GM12878 (cell line): ENCODE measurements at regions not wholly inside any gene's neighbourhood (a gene's known extent, or its start where the extent isn't known, plus 50 kb on each side); places are given as distances from the start of the nearest gene placed in this dataset.

Experiments used
- BHLHE40 ChIP-seq, 2 experiments: fragments of 450-650 bp in 1 of 2; IDR thresholded peaks; 2 replicates each; pipeline ENCODE4 v1.6.1; 2011 to 2017; ENCODE audit warnings: low read depth in 2 of 2, borderline replicate concordance in 1 of 2, improper control_type of control experiment in 1 of 2, low read length in 1 of 2, mild to moderate bottlenecking in 1 of 2
- BRCA1 ChIP-seq: IDR thresholded peaks from 2 replicates; pipeline ENCODE4 v1.6.1; 2011; ENCODE audit warnings: low read depth, low read length, improper control_type of control experiment
- CTCF ChIP-seq, 3 experiments: IDR thresholded peaks in 2 of 3; conservative IDR thresholded peaks in 1 of 3; 2 replicates each; pipeline ENCODE4 v1.5.1; 2011; ENCODE audit warnings: low read depth in 3 of 3, low read length in 3 of 3, mild to moderate bottlenecking in 3 of 3, control low read depth in 2 of 3, moderate library complexity in 2 of 3, inconsistent platforms in 1 of 3, mixed read lengths in 1 of 3; ENCODE audit not compliant: control insufficient read depth in 2 of 3, insufficient read depth in 1 of 3; ENCODE audit errors: extremely low read depth in 1 of 3
- EZH2 ChIP-seq: IDR thresholded peaks from 2 replicates; pipeline ENCODE4 v1.6.1; 2012; ENCODE audit warnings: low read depth, mild to moderate bottlenecking, control low read depth, inconsistent platforms, low read length, borderline replicate concordance; ENCODE audit not compliant: control insufficient read depth
- FOXK2 ChIP-seq: fragments of 450-650 bp; IDR thresholded peaks from 2 replicates; pipeline ENCODE4 v1.6.1; 2017; ENCODE audit warnings: mild to moderate bottlenecking, moderate library complexity
- GABPA ChIP-seq: IDR thresholded peaks from 2 replicates; pipeline ENCODE4 v1.6.1; 2014; ENCODE audit warnings: antibody characterized with exemption, low read depth, mild to moderate bottlenecking, inconsistent platforms
- MTA2 ChIP-seq: fragments of 450-650 bp; IDR thresholded peaks from 2 replicates; pipeline ENCODE4 v1.6.1; 2016; ENCODE audit warnings: low read depth, mild to moderate bottlenecking, moderate library complexity
- MXI1 ChIP-seq: fragments of 150-350 bp; IDR thresholded peaks from 2 replicates; pipeline ENCODE4 v1.6.1; 2011; ENCODE audit warnings: low read depth, mild to moderate bottlenecking, inconsistent platforms, low read length, improper control_type of control experiment
- SUPT20H ChIP-seq: IDR thresholded peaks from 2 replicates; pipeline ENCODE4 v1.6.1; 2011; ENCODE audit warnings: low read depth, mild to moderate bottlenecking, low read length, moderate library complexity, borderline replicate concordance; ENCODE audit not compliant: control insufficient read depth
- TCF7 ChIP-seq: IDR thresholded peaks from 2 replicates; pipeline ENCODE4 v1.6.1; 2014; ENCODE audit warnings: antibody characterized with exemption, borderline replicate concordance
- ZBTB33 ChIP-seq: fragments of 450-650 bp; IDR thresholded peaks from 2 replicates; pipeline ENCODE4 v1.6.1; 2017; ENCODE audit warnings: mild to moderate bottlenecking
- ZNF384 ChIP-seq: IDR thresholded peaks from 2 replicates; pipeline ENCODE4 v1.6.1; 2012; ENCODE audit warnings: low read depth, mild to moderate bottlenecking, low read length, improper control_type of control experiment, borderline replicate concordance
- ZNF622 ChIP-seq: fragments of 450-650 bp; IDR thresholded peaks from 2 replicates; pipeline ENCODE4 v1.6.1; 2017; ENCODE audit warnings: mild to moderate bottlenecking, inconsistent platforms

GRCh38 chr17:5846001-5846400, 224.2 kb upstream of the WSCD1 start:
- TF ChIP-seq CTCF (IDR thresholded peaks at IDR 0.05 in 2 of 3, conservative IDR thresholded peaks at IDR 0.05 in 1 of 3; ENCODE audit: control insufficient read depth in 2 of 3, extremely low read depth in 1 of 3, insufficient read depth in 1 of 3, low read depth in 3 of 3, low read length in 3 of 3), result no peak
- no peak for TF ChIP-seq BHLHE40 (IDR thresholded peaks at IDR 0.05; ENCODE audit: borderline replicate concordance in 1 of 2, low read depth in 2 of 2, low read length in 1 of 2)
- TF ChIP-seq MXI1, result no peak
- no peak for TF ChIP-seq BRCA1
- no peak for TF ChIP-seq GABPA
- TF ChIP-seq FOXK2, result no peak
- no peak for TF ChIP-seq MTA2
- TF ChIP-seq SUPT20H, result no peak
- TF ChIP-seq ZBTB33, result no peak
- no peak for TF ChIP-seq EZH2
- TF ChIP-seq TCF7, result no peak
- TF ChIP-seq ZNF622, result no peak
- TF ChIP-seq ZNF384, result no peak
